ENCODE measurements at regions not wholly inside any gene's neighbourhood (a gene's known extent, or its start where the extent isn't known, plus 50 kb on each side); places are given as distances from the start of the nearest gene placed in this dataset.
"Not testable (repeated sequence)": the region's sequence is repeated elsewhere in the genome, so short reads cannot be mapped to it uniquely, and the experiment has no call there.

DNA sequence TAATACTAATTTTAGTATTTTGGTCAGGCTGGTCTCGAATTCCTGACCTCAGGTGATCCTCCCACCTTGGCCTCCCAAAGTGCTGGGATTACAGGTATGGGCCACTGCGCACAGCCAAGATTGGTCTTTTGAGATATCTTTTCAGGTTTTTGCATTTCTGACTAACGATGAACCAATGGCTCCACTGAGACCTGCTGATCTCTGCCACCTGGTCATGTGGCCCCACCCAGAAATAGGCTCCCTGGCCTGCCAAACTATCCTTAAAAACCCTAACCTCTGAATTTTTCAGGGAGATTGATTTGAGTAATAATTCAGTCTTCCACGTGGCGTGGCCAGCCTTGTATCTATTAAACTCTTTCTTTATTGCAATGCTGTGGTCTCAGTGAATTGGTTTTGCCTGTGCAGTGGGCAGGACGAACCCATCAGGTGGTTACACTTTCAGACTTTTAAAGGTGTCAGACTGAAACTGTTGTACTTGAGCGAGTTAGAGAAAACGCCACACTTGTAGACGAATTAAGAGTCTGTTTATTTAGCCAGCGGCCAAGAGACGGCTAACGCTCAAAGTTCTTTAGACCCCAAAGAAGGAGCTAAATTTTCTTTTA, 85.8 kb upstream of the MSH6 start:
- DNase-seq (ENCODE audit: low spot score): no peak
- in situ Hi-C loops (cut with MboI; ENCODE audit: low sequenced_read_pairs, unreplicated experiment): no loop called here
- TF ChIP-seq, protein P1, sequence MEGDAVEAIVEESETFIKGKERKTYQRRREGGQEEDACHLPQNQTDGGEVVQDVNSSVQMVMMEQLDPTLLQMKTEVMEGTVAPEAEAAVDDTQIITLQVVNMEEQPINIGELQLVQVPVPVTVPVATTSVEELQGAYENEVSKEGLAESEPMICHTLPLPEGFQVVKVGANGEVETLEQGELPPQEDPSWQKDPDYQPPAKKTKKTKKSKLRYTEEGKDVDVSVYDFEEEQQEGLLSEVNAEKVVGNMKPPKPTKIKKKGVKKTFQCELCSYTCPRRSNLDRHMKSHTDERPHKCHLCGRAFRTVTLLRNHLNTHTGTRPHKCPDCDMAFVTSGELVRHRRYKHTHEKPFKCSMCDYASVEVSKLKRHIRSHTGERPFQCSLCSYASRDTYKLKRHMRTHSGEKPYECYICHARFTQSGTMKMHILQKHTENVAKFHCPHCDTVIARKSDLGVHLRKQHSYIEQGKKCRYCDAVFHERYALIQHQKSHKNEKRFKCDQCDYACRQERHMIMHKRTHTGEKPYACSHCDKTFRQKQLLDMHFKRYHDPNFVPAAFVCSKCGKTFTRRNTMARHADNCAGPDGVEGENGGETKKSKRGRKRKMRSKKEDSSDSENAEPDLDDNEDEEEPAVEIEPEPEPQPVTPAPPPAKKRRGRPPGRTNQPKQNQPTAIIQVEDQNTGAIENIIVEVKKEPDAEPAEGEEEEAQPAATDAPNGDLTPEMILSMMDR (IDR thresholded peaks at IDR 0.05; ENCODE audit: borderline replicate concordance, control extremely low read depth, extremely low read depth, insufficient read depth, missing control alignments): no peak

DNA sequence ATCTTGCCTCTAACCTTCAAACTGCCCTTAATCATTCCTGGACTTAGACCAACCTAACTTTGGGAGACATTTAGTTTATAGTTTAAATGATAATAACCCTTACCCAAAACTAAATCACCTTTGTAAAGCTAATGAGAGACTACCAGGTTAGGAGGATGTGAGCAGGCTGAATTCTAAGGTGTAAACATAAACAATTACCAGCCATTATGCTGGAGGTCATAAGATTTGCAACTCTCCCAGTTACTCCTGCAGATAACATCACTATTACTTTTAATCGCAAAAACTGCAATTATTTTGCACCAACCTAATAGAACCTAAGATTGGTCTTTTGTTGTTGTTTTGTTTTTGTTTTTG, 86.5 kb upstream of the MSH6 start:
- DNase-seq (ENCODE audit: low spot score): no peak
- in situ Hi-C loops (cut with MboI; ENCODE audit: low sequenced_read_pairs, unreplicated experiment): no loop called here
- TF ChIP-seq, protein P1 (IDR thresholded peaks at IDR 0.05; ENCODE audit: borderline replicate concordance, control extremely low read depth, extremely low read depth, insufficient read depth, missing control alignments): no peak

DNA sequence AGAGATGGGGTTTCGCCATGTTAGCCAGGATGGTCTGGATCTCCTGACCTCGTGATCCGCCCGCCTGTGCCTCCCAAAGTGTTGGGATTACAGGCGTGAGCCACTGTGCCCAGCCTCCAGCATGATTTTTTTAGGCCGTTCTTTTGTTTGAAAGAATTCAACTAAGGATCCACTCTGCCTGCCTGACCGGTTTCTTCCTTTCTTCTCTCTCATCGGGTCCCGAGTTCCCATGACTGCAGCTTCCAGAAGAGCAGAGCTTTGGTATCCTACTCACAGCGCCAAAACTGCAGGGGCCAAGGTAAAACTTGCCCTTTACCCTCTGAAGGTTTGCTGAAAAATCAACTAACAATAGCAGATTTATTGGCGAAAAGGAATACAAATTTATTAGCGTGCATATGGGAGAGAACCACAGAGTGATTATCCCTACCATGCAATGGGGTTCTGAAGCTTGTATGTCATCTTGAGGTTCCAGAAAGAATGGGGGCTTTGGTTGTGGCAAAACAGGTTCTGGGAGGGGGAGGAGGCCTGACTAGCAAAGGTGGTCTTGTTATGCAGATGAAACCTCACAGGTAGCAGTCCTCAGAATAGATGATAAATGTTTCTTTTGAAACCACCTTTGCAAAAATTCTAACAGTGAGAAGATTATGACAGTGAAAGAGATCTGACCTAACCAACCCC, 87.0 kb upstream of the MSH6 start:
- in situ Hi-C loops (cut with MboI; ENCODE audit: low sequenced_read_pairs, unreplicated experiment): no loop called here

DNA sequence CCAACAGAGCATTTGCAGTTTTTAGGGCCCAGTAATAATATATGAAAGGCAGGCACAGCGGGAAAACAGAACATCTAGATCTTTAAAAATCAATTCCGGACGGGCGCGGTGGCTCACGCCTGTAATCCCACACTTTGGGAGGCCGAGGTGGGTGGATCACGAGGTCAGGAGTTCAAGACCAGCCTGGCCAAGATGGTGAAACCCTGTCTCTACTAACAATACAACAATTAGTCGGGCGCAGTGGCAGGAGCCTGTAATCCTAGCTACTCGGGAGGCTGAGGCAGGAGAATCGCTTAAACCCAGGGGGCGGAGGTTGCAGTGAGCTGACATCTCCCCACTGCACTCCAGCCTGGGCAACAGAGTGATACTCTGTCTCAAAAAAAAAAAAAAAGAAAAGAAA, 88.5 kb upstream of the MSH6 start:
- in situ Hi-C loops (cut with MboI; ENCODE audit: low sequenced_read_pairs, unreplicated experiment); DNase-seq (ENCODE audit: low spot score): not testable (repeated sequence)

More for the DNA sequence above, 87.0 kb upstream of the MSH6 start:
- TF ChIP-seq, protein P1 (IDR thresholded peaks at IDR 0.05; ENCODE audit: borderline replicate concordance, control extremely low read depth, extremely low read depth, insufficient read depth, missing control alignments): no peak
- DNase-seq (ENCODE audit: low spot score): no peak

DNA sequence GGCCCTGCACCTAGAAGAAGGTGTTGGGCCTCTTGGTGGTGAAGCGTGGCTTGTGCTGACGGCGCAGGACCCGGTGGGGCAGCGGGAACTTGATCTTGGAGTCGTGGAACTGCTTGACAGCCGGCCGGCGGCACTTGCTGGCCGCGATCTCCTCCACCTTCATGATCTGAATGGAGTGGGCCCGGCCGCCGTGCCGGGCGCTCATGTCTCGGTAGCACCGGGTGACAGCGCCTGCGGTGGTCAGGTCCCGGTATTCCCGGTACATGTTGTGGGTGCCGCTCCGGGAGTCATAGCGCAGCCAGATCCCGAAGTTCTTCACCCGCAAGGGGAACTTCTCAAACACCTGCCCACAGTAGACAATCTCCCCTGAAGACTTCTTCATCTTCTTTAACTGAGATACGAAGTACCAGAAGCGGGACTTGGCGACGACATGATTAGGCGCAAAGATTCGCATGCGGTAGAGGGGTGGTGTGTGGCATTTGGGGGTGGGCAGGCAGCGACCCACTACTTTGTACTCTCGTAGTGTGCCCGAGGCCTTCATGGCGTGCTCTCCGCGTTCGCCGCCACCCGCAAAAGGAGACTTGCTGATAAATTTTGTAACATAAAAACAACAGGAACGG, 92.1 kb upstream of the MSH6 start:
- DNase-seq (ENCODE audit: low spot score); in situ Hi-C loops (cut with MboI; ENCODE audit: low sequenced_read_pairs, unreplicated experiment): not testable (repeated sequence)

DNA sequence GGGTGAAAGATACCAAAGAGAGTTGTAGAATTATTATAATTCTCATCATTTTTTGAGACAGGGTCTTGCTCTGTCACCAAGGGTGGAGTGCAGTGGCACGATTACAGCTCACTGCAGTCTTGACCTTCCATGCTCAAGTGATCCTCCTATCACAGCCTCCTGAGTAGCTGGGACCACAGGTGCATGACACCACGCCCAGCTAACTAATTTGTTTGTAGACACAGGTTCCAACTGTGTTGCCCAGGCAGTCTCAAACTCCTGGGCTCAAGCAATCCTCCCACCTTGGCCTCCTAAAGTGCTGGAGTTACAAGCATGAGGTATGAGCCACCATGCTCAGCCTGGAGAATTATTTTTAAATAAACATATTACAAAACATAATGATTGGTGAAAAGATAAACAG, 92.8 kb upstream of the MSH6 start:
- TF ChIP-seq, protein P1 (IDR thresholded peaks at IDR 0.05; ENCODE audit: borderline replicate concordance, control extremely low read depth, extremely low read depth, insufficient read depth, missing control alignments): no peak
- DNase-seq (ENCODE audit: low spot score): no peak
- in situ Hi-C loops (cut with MboI; ENCODE audit: low sequenced_read_pairs, unreplicated experiment): no loop called here

DNA sequence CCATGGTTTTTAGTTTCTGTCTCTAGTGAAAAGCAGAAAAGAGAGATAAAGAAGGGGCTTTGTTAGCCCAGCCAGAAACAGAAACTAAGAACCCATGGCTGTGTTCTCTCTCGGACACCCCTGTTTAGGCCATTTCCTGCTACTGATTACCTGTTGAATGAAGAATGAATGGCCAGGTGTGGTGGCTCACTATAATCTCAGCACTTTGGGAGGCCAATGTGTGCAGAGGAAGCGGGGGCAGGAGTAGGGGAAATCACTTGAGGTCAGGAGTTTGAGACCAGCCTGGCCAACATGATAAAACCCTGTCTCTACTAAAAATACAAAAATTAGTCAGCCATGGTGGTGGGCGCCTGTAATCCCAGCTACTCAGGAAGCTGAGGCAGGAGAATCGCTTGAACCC, 93.8 kb upstream of the MSH6 start:
- in situ Hi-C loops (cut with MboI; ENCODE audit: low sequenced_read_pairs, unreplicated experiment): not testable (repeated sequence)
- DNase-seq (ENCODE audit: low spot score): peak; percentile 58

DNA sequence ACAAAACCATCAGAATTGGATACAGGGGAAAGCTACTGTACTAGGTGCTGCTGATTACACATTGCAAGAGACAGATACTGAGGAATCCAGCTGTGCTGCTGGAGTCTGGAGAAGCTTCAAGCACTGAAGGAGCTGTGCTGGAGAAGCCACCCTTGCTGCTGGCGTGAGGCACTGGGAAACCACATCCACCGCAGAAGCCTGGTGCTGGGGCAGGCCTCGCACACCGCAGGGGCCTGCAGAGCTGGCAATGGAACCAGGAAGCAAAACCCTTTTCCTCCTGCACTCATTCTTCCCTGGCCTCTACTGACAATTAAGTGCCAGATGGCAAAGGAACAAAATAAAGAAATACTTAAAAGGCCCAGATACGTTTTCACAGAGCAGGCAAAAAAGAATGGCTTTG, 94.4 kb upstream of the MSH6 start:
- DNase-seq (ENCODE audit: low spot score): no peak
- in situ Hi-C loops (cut with MboI; ENCODE audit: low sequenced_read_pairs, unreplicated experiment): no loop called here
- TF ChIP-seq, protein P1 (IDR thresholded peaks at IDR 0.05; ENCODE audit: borderline replicate concordance, control extremely low read depth, extremely low read depth, insufficient read depth, missing control alignments): no peak
